NT2/D1 (cell line): ENCODE measurements at regions not wholly inside any gene's neighbourhood (a gene's known extent, or its start where the extent isn't known, plus 50 kb on each side); places are given as distances from the start of the nearest gene placed in this dataset.

ENCODE experiments used
- YY1 ChIP-seq: IDR thresholded peaks from 2 replicates; pipeline ENCODE4 v1.6.1; 2011; ENCODE audit not compliant: insufficient read length, insufficient read depth
- ZNF274 ChIP-seq: IDR thresholded peaks from 2 replicates; pipeline ENCODE4 v1.6.1; 2011; ENCODE audit warnings: mild to moderate bottlenecking, low read depth, low read length

GRCh38 chr10:3655528-3655927, 129.5 kb downstream of the KLF6 start:
- TF ChIP-seq ZNF274 (no peak), YY1 (no peak)
